ENCODE measurements at regions not wholly inside any gene's neighbourhood (a gene's known extent, or its start where the extent isn't known, plus 50 kb on each side); places are given as distances from the start of the nearest gene placed in this dataset.

DNA sequence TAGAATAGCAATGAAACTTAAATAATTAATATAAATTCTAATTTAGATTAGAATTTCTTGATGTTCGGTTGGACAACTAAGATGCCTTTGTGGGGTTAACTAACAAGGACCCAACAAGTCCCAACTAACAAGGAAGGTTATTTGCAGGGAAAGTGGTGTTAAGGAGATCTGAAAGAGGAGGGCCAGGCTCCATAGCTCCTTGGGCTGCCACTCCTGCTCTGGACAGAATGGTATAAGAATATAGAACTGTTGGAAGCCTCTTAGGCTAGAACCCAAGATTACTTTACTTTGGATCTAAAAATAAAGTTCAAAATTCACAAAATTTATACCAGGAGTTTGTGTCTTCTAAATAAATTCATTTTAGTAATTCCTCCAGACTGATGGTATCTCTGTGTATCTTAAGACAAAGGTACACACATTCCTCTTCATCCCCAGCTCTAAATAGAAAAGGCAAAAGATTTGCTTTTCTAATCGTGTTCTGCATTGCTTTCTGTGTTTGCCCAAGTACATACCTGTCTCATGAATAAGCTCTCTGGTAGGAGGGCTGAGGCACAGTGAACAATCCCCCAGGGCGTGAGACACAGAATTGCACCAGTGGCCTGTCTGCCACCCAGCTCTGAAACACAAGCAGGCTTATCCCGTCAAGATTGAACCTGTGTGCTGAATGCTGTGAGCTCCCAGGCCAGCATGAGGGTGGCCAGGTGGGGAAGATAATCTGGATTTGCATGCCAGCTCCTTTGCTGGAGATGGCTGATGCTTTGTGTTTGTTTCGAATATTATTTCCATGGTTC lies 176.0 kb downstream of the ACKR3 start:
- DNase-seq (ENCODE audit: low read depth in 2 of 2) = no peak

DNA sequence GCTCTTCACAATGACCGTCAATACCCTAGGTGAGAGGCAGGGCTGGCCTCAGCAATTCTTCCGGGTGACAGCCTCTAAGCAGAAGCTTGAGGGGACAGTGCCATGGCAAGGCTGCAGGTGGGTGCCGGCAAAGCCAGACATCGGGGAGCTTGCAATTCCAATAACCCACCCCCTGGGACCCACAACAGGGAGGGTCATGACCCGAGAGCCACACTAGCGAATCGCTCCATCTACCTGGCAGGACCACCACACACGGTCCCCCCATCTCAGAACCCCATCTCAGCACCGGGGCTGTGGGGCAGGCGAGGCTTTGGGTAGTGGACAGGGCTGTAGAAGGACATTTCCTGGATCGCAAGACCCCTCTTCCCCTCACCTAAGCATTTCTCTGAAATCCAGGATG lies 177.2 kb downstream of the ACKR3 start:
- no peak for DNase-seq (ENCODE audit: low read depth in 2 of 2)

DNA sequence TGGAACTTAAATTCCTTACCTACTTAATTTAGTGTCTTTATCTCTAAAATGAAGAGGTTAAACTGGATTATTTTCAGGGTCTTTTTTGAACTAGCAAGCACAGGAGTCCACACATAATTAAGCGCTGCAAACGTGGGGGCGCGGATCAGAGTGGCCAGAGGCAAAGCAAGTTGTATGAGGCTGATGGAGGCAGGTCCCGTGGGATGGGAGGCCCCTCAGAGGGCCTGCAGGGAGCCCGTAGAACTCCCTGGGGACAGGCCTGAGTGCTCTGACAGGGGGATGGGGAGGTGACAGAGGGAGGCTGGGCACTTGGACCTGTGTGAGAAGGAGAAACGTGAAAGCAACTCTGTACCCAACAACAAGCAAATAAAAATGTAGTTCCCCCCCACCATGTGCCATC lies 177.8 kb downstream of the ACKR3 start:
- no peak for DNase-seq (ENCODE audit: low read depth in 2 of 2)

DNA sequence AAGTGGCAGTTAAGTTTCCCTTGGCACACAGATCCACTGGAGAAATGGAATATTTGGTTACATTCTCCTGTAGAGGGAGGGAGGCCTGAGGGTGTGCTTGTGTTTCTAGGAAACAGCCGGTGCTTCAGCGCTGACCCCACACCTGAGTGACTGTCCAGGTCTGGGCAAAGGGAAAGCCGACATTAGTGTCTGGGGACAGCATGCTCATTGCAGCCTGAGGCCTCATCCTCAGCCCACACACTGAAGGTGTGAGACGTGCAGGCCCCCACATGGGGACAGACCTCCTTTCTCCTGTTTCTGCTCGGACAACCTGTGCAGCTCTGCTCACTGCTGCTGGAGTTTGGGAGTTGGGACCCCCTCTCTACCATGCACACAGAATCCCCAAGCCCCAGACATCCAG lies 178.3 kb downstream of the ACKR3 start:
- no peak for DNase-seq (ENCODE audit: low read depth in 2 of 2)

DNA sequence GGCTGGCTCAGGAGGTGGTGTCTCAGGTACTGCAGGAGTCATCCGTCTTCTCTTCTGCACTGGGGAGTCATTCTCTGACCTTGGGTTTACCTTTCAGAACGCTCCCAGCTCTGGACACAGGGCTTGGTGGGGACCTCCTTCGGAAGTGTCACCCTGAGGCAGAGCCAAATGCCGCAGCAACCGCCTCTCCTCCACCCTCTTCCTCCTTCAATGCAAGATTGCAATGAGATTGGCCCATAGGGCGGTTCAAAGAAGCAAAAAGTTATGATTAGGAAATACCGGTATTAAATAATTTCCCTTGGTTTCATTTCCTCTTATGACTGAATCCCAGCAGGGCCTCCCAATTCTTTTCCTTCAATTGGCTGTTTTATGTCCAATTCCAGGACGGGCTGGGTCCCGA lies 178.8 kb downstream of the ACKR3 start:
- DNase-seq (ENCODE audit: low read depth in 2 of 2) = no peak

DNA sequence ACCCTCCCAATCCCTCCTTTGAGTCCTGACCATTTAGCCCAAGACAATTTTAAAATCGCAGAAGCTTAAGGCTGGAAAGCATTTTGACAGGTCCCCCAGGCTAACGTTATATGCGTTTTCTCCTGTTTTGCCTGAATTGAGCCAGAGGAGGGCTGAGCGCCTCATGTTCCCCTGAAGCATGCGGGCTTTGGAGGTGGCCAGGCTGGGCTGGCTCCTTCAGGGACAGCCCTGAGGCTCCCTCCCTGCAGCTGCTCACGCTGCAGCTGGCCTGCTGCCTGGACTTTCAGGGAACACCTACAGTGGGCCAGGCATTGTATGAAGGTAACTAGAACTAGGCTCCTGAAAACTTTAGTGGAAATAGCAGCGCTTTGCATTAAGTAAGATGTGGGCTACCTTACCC lies 179.2 kb downstream of the ACKR3 start:
- DNase-seq (ENCODE audit: low read depth in 2 of 2) = no peak

DNA sequence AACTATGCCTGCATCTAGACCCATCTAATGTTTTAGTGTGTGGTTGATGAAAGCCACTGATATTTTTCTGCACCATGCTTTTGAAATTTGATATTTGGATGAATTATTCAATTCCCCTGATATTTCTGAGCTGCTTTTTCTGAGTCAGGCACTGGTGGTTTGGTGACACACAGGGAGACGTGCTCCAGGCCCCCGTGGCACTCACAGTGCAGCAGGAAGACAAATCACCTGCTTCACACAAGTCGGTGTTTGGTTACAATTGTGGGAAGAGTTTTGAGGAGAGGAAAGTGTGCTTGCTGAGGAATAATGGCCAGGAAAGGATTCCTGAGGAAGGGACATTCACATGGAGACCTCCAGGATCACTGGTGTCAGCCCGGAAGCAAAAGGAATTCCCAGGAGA lies 179.7 kb downstream of the ACKR3 start:
- no peak for DNase-seq (ENCODE audit: low read depth in 2 of 2)

DNA sequence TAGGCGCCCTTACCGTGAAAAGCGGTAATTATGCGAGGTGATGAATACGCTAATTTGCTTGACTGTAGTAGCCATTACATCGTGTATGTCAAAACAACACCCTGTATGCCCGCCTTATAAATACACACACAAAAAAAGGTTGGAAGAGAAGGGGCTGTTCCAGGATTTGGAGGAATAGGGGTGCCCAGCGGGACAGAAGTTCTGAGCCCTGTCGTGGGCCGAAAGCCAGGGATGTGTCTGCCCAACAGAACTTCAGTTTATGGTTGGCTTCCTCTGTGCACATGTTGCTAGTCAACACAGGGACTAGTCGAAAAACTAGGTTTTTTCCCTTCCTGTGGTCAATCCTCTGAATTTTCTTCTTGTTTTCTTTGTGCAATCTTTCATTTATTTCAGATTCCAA lies 182.5 kb downstream of the ACKR3 start:
- no peak for DNase-seq (ENCODE audit: low read depth in 2 of 2)

DNA sequence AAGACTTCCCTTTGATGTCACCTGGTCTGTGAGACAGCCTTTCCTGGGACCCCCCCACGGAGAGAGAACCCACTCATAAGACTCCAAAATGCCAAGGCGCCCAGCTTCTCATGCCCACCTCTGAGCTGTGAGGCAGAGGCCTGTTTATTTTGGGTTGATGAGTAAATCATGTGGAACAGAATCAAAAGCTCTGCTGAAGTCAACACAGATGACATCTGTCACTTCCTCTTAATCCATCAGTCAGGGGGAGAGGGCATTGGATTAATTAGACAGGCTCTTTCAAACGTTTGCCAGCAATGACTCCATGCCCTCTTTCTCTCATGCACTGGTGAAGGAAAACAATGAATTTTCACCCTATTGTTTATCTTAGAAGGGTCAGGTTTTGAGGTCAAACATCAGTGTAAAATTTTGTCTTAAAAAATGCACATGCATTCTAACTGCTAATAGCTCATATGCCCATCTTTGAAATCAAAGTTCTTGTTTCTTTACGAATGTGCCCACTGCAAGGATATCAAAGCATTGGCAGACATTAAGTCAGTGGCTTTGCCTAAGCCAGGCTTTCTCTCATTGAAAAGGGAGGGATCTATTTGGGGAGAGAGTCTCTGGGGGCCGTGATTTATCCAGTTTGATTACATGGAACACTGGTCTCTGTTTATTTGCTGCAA lies 184.1 kb downstream of the ACKR3 start:
- no peak for DNase-seq (ENCODE audit: low read depth in 2 of 2)

DNA sequence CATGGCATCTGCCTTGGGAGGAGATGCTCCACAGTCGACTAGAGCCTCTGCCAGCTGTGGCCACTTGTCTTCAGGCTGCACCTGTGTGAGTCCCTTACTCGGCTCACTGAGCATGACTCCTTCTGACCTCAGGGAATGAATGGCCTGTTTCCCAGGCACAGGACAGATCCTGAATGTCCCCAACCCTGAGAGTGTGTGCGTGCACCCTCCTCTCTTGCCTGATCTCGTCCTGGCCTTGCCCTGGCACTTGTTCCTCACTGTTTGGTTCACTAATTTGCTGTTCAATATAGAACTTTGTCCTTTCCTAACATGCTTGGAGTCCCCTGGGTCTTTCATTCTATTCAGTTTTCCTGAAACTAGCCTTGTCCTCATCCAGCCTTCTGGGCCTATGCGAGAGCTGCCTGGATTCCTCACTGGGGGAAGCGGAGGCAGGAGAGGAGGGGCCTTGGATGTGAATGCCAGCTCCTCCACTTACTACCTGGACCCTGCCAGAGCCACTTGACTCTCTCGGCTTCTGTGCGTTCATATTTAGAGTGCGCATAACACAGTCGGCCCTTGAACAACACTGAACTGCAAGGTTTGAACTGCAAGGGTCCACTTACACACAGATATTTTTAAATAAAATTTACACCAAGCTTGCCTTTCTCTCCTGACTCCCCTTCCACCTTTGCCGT lies 184.8 kb downstream of the ACKR3 start:
- no peak for DNase-seq (ENCODE audit: low read depth in 2 of 2)

DNA sequence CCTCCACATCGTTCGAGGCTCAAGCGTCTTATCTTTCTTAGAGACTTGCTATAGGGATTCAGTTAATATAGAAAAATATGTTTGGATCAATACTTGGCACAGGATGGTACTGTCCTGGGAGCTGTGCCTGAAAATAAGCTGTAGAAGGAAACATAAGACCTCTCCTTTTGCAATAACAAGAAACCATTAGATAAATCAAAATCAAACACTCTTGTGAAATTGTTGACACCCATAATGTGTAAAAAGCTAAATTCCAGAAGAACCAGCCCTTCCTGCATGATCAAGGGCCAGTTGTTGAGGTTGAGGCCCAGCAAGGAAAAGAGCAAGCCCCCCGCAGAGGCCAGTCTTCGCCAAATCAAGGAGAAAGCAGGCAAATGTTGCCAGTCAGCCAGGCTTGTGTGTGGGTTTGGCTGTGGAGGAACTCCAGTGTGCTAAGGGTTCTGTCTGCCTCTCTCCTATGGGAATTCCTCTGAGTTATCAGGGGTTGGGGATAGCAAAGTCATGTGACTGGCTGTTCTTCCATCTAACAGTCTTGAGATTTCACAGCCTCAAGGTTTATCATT lies 185.7 kb downstream of the ACKR3 start:
- no peak for DNase-seq (ENCODE audit: low read depth in 2 of 2)

DNA sequence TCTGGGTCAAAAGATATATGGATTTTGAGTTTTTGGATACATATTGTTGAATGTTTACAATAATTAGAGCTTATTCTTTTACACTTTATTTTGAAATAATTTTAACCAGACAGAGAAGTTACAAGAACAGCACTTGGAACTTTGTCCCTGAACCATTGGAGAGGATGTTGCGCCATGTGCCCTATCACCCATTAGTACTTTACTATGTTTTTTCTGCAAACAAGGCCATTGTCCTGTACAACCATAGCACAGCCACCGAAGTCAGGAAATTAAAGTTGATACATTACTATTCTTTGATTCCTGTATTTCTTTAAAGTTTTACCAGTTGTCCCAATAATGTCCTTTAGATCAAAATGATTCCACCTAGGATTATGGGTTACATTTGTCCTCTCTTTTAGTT lies 188.8 kb downstream of the ACKR3 start:
- DNase-seq (ENCODE audit: low read depth in 2 of 2) = no peak

DNA sequence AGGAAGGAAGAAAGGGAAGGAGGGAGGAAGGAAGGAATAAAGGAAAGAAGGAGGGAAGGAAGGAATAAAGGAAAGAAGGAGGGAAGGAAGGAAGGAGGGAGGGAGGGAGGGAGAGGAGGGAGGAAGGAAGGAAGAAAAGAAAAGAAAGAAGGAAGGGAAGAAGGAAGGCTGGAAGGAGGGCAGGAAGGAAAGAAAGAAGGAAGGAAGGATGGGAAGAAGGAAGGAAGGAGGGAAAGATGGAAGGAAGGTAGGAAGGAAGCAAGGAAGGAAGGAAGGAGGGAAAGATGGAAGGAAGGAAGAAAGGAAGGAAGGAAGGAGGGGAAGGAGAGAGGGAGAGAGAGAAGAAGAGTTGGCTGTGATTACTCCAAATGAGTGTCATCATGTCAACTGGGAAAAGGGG lies 190.6 kb downstream of the ACKR3 start:
- DNase-seq (ENCODE audit: low read depth in 2 of 2) = no peak

DNA sequence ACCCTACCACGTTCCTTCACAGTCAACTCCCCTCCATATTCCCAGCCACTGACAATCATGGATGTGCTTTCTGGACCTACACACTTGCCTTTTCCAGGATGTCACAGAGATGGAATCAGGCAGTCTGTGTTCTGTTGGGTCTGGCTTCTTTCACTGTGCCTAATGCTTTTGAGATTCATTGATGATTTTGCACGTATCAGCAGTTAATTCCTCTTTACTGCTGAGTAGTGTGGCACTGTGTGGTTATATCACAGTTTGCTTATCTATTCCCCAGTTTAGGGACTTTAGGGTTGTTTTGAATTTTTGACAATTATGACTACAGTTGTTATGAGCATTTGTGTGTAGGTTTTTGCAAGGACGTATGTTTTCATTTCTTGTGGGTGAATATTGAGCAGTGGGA lies 191.7 kb downstream of the ACKR3 start:
- no peak for DNase-seq (ENCODE audit: low read depth in 2 of 2)

DNA sequence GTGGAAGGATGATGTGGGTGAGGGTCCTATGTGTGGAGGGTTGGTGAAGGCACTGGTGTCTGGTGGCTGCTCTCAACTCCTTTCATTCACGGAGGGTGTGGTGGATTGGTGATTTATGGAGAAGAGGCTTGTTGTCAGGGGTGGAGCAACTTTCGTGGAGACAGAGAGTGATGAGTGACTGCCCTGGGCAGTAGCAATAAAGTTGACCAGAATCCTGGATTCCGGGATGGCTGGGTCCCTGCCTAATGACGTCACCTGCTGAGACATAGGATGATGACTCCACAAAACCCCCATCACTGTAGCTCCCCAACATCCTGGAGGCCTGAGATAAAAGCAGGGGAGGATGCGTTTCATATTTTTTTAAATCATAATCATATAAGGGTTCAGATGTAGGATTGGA lies 193.0 kb downstream of the ACKR3 start:
- DNase-seq (ENCODE audit: low read depth in 2 of 2) = no peak

DNA sequence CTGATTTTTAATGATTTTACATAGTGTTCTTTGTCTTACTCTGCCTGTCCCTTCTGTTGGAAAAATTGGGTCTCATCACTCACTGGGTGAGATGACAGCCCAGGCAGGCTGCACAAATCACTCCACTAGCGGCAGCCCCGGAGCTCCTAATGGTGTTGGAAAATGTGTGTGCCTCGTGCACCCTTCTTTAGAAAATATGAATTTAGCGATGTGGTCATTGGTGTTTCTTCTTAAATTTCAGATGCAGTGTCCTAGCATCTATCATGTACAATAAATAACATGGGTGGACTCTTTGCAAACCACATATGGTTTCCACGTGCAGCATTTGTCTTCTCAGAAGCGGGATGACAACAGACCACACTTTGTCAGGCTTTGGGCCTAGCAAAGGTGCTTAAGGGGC lies 194.2 kb downstream of the ACKR3 start:
- DNase-seq (ENCODE audit: low read depth in 2 of 2) = no peak

DNA sequence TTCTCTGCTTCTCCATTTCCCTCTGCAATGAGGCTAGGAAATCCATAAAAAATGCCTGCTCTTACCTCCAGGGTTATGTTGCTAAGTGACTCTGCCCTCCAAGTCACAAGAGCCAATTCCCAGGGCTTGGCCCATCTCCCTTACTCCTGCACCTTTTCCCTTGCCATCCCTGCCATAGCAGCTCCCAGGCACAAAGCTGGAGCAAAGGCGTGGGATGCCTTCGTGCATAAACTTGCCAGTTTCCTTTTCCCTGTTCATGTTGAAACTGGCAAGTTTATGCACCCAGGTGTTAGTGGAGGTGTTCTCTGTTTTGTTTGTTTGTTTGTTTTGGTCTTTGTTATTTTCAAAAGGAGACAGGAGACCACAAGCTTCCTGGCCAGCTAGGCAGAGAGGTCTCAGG lies 195.1 kb downstream of the ACKR3 start:
- no peak for DNase-seq (ENCODE audit: low read depth in 2 of 2)

DNA sequence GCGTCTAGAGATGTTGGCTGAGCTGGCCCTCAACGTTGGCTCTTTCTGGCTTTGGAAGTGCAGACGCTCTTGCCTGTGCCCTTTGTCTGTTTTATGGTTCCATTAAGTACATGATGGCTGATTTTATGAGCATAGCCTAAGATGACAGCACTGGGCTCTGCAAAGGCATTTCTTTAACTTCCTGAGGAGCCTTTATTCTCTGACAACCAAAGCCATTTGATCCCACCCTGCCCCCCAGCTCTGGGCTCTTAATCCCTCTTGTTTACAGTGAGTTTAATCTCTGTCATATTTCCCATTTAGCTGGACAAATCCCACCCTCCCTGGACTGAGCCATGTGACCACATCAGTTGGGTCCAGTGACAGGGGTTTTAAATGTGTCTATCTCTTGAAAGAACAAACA lies 195.9 kb downstream of the ACKR3 start:
- no peak for DNase-seq (ENCODE audit: low read depth in 2 of 2)

DNA sequence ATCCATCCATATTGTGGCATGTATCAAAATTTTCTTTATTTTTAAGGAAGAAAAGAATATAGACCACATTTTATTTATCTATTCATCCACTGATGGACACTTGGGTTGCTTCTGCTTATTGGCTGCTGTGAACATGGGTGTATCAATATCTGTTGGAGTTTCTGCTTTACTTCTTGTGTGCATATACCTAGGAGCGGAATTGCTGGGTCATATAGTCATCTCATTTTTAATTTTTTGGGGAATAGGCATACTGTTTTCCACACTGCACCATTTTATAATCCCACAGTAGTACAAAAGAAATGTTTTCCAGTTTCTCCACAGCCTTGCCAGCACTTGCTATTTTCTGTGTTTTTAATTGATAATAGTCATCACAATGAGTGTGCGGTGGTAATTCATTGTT lies 197.2 kb downstream of the ACKR3 start:
- no peak for DNase-seq (ENCODE audit: low read depth in 2 of 2)

DNA sequence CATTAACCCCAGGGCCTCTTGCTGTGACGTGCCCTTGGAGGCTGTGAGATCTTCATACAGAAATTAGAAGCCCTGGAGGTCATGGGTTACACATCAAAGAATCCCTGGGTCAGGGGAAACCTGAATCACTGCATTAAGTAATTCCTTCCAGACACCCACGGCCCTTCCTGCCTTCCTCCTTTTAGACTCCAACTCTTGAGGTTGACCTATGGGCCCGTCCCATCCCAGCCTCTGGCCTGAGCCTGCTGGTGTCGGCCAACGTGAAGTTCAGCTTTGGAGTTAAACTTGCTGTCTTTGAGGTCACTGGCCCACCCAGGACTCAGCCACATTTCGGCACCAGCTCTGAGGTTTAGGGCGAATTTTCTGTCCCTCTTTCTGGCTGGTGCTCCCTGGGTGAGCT lies 198.3 kb downstream of the ACKR3 start:
- DNase-seq (ENCODE audit: low read depth in 2 of 2) = no peak

DNA sequence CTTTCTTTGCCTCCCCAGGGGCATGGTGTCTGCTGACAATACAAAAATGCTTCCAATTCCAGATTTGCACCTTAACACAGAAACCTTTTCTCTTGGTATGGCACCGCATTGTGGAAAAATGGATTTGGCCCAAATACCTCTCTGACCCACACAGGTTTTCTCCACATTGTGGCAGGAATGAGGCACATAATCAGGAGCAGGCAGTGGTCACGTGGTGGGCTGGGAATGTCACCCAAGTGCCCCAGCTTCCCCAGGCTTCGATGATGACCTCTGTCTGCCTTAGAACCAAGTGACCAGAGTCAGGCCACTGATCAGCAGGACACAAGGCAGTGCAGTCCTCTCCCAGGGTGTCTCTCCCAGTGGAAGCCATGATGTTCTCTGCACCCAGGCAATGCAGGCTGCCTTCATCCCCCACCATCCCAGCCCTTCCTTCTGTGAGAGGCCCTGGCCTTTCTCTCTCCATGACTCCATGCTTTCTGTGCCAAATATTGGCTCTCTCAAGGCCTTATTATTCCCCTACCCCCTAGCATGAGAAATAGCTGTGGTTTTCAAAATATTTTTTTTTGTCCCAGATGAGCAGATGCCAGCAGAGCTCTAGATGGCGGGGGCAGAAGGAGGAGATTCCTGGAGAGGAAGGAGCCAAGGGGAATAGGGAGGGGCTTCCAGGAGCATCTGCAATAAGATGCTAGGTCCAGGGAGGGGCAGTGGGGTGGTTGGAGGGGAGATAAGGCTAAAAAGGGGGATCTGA lies 198.9 kb downstream of the ACKR3 start:
- DNase-seq (ENCODE audit: low read depth in 2 of 2) = no peak
